GM18867 (cell line): ENCODE measurements at regions not wholly inside any gene's neighbourhood (a gene's known extent, or its start where the extent isn't known, plus 50 kb on each side); places are given as distances from the start of the nearest gene placed in this dataset.

ENCODE experiments used
- ATAC-seq: cut with Tn5 transposase; IDR thresholded peaks from one replicate; pipeline ENCODE4 v1.9.1; 2021; ENCODE audit warnings: mild to moderate bottlenecking, moderate library complexity; ENCODE audit not compliant: unreplicated experiment

- ATAC-seq = no peak
Measured at GRCh38 chr10:88023676-88024075, 160.3 kb downstream of the PTEN start.

- no peak for ATAC-seq
Measured at GRCh38 chr10:88026031-88026430, 162.6 kb downstream of the PTEN start.

GRCh38 chr10:88027570-88027969, 164.1 kb downstream of the PTEN start:
- ATAC-seq = peak; percentile 48

GRCh38 chr10:88028072-88028471, 164.6 kb downstream of the PTEN start:
- ATAC-seq = peak; percentile 6

GRCh38 chr10:88028654-88029053, 165.2 kb downstream of the PTEN start:
- no peak for ATAC-seq

- no peak for ATAC-seq
Measured at GRCh38 chr10:88032566-88032965, 169.1 kb downstream of the PTEN start.

- no peak for ATAC-seq
Measured at GRCh38 chr10:88033385-88033784, 170.0 kb downstream of the PTEN start.

- no peak for ATAC-seq
Measured at GRCh38 chr10:88033793-88034192, 170.4 kb downstream of the PTEN start.

GRCh38 chr10:88036126-88036525, 172.7 kb downstream of the PTEN start:
- no peak for ATAC-seq

- ATAC-seq = no peak
Measured at GRCh38 chr10:88037623-88038022, 174.2 kb downstream of the PTEN start.

- no peak for ATAC-seq
Measured at GRCh38 chr10:88038268-88038667, 174.8 kb downstream of the PTEN start.

- no peak for ATAC-seq
Measured at GRCh38 chr10:88039496-88040200, 176.2 kb downstream of the PTEN start.

- no peak for ATAC-seq
Measured at GRCh38 chr10:88041243-88042159, 178.1 kb downstream of the PTEN start.

- ATAC-seq = no peak
Measured at GRCh38 chr10:88042160-88043100, 179.0 kb downstream of the PTEN start.

- no peak for ATAC-seq
Measured at GRCh38 chr10:88045096-88045495, 181.7 kb downstream of the PTEN start.

- ATAC-seq = no peak
Measured at GRCh38 chr10:88045656-88046415, 182.4 kb downstream of the PTEN start.

- no peak for ATAC-seq
Measured at GRCh38 chr10:88047579-88047978, 184.2 kb downstream of the PTEN start.

GRCh38 chr10:88048312-88048711, 184.9 kb downstream of the PTEN start:
- no peak for ATAC-seq

GRCh38 chr10:88049204-88049603, 185.8 kb downstream of the PTEN start:
- no peak for ATAC-seq

- ATAC-seq = no peak
Measured at GRCh38 chr10:88057720-88058119, 194.3 kb downstream of the PTEN start.
